ENCODE measurements at regions not wholly inside any gene's neighbourhood (a gene's known extent, or its start where the extent isn't known, plus 50 kb on each side); places are given as distances from the start of the nearest gene placed in this dataset.

- H3K9me3 ChIP-seq: peaks cover 0 to 3% (median 0%) of the 10 kb centered on the region in 4 donors
- no peak overlapping the region for H3K4me3 ChIP-seq
- H3K4me1 ChIP-seq: no peaks in the 10 kb centered on the region
- H3K27me3 ChIP-seq: no peaks in the 10 kb centered on the region
- 55% methylated on average over 3 of the region's 3 CpGs for WGBS, 2 donors
- no peak for TF ChIP-seq POLR2A (IDR thresholded peaks at IDR 0.05)
- TF ChIP-seq EP300 (IDR thresholded peaks at IDR 0.05): no peak
- TF ChIP-seq CTCF (IDR thresholded peaks at IDR 0.05): no peak
- no peaks in the 10 kb centered on the region for H3K36me3 ChIP-seq
- H3K27ac ChIP-seq: no peak overlapping the region
- no peak for DNase-seq (ENCODE audit: low spot score in 2 of 2)
Measured at GRCh38 chr9:78792745-78793144, 495.8 kb downstream of the PSAT1 start.

- no peak for DNase-seq (ENCODE audit: low spot score in 2 of 2)
- Histone ChIP-seq H3K36me3 (no peaks in the 10 kb centered on the region), H3K27me3 (no peaks in the 10 kb centered on the region), H3K9me3 (no peaks in the 10 kb centered on the region), H3K4me3 (no peak overlapping the region), H3K27ac (no peak overlapping the region), H3K4me1 (no peaks in the 10 kb centered on the region)
- no peak for TF ChIP-seq EP300 (IDR thresholded peaks at IDR 0.05)
- TF ChIP-seq POLR2A (IDR thresholded peaks at IDR 0.05): no peak
- no peak for TF ChIP-seq CTCF (IDR thresholded peaks at IDR 0.05)
- 99% methylated on average over 2 of the region's 2 CpGs for WGBS, 2 donors
Measured at GRCh38 chr9:78805771-78806170, 508.8 kb downstream of the PSAT1 start.

- Histone ChIP-seq H3K27me3 (no peaks in the 10 kb centered on the region), H3K36me3 (no peaks in the 10 kb centered on the region), H3K27ac (no peak overlapping the region), H3K9me3 (no peaks in the 10 kb centered on the region), H3K4me1 (no peaks in the 10 kb centered on the region), H3K4me3 (no peak overlapping the region)
- 50 to 54% methylated on average over 4 of the region's 4 CpGs for WGBS, 2 donors
- DNase-seq (ENCODE audit: low spot score in 2 of 2): no peak
- TF ChIP-seq CTCF (IDR thresholded peaks at IDR 0.05) (no peak), POLR2A (IDR thresholded peaks at IDR 0.05) (no peak), EP300 (IDR thresholded peaks at IDR 0.05) (no peak)
Measured at GRCh38 chr9:78806492-78807160, 509.7 kb downstream of the PSAT1 start.

- no peaks in the 10 kb centered on the region for H3K36me3 ChIP-seq
- no peak for TF ChIP-seq CTCF (IDR thresholded peaks at IDR 0.05)
- 89% methylated on average over 4 of the region's 4 CpGs for WGBS, 2 donors
Measured at GRCh38 chr9:78807286-78807685, 510.4 kb downstream of the PSAT1 start.

GRCh38 chr9:78808048-78808447 is 511.1 kb downstream of the PSAT1 start:
- Histone ChIP-seq H3K4me3 (no peak overlapping the region), H3K4me1 (no peaks in the 10 kb centered on the region), H3K9me3 (no peaks in the 10 kb centered on the region), H3K27ac (no peak overlapping the region), H3K36me3 (no peaks in the 10 kb centered on the region), H3K27me3 (no peaks in the 10 kb centered on the region)
- no peak for DNase-seq (ENCODE audit: low spot score in 2 of 2)
- 74 to 76% methylated on average over 3 of the region's 3 CpGs for WGBS, 2 donors
- no peak for TF ChIP-seq POLR2A (IDR thresholded peaks at IDR 0.05)
- TF ChIP-seq CTCF (IDR thresholded peaks at IDR 0.05): no peak
- TF ChIP-seq EP300 (IDR thresholded peaks at IDR 0.05): no peak

More at GRCh38 chr9:78807286-78807685, 510.4 kb downstream of the PSAT1 start:
- Histone ChIP-seq H3K4me1 (no peaks in the 10 kb centered on the region), H3K27me3 (no peaks in the 10 kb centered on the region), H3K9me3 (no peaks in the 10 kb centered on the region), H3K27ac (no peak overlapping the region), H3K4me3 (no peak overlapping the region)
- no peak for DNase-seq (ENCODE audit: low spot score in 2 of 2)
